NCI-H146 (cell line): ENCODE measurements at regions not wholly inside any gene's neighbourhood (a gene's known extent, or its start where the extent isn't known, plus 50 kb on each side); places are given as distances from the start of the nearest gene placed in this dataset.
"Not testable (repeated sequence)": the region's sequence is repeated elsewhere in the genome, so short reads cannot be mapped to it uniquely, and the experiment has no call there.

Experiments
- DNase-seq: peaks from one replicate; lab custom pipeline; 2025; lab: John Stamatoyannopoulos, UW

DNA sequence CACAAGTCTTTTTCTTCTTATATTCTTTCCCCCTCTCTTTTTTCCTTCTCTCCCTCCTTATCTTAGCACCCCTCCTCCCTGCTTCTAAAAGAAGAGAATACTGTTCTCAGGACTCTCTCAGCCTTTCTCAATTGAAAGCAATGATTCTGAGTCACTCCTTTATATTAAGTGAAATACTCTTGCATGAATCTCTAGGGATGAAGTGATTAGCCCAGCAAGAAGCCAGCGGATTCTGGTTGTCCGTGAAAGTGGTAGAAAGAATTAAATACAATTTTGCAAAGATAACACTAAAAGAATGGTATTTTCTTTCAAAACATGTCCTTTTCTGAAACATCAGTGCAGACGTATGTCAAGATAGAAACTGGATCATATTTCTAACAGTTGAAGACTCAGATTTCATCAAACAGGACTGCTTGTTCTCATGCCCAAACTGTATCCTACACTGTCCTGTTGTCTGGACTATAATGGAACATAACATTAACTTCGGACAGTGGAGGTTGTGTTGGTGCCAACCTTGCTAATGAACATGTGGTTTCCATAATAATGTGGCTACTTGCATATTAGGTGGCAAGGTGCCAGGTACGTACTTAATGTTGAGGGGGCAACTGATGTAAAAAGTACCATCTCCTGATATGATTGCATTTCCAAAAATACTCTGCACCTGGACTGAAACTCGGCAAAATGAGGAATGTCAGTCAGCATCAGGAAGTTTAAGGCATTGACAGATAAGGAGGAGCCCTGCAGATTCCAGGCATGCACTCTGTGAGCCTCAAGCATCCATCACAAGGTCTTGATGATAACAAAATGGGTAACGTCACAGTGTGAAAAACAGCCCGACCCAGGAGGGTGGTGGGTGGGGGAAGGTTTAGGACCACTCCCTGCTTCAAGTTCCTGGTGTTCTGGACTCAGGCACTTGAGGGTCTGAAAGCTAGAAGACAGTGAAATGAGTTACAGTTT lies 357.2 kb downstream of the DLEU7 start:
- no peak for DNase-seq

DNA sequence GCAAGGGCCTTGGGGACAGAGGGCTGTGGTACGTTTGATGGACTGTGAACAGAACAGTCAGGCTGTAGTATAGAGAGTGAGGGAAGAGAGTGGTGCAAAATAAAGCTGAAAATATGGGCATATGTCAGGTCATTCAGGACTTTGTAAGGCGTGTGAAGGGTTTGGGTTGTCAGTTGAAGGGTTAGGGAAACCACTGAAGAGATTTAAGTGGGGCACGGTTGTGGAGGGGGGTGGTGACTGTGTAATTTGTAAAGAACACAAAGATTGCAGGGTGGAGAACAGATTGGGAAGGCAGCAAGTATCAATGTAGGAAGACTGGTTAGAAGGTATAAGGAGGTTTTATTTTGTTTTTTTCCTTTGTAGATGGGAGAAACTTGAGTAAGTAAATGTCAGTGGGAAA lies 349.8 kb downstream of the DLEU7 start:
- no peak for DNase-seq

DNA sequence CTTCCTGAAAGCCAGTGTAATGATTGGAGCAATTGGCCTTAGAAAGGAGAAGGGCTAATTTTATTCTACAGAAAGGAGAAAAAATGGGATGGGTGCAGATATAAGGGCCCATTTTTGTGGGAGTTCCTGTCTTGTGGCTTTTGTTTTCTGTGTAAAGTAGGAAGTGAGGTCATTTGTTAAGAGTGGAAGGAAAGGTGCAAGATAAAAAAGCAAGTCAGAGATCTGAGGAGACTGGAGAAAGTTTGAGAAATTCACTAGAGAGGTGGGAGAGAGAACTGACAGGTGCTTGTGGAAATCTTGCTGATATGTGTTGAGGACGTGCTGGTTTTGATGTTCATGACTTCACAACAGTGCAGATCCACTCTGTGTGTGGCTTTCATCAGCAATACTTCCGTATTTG lies 349.4 kb downstream of the DLEU7 start:
- DNase-seq = no peak

DNA sequence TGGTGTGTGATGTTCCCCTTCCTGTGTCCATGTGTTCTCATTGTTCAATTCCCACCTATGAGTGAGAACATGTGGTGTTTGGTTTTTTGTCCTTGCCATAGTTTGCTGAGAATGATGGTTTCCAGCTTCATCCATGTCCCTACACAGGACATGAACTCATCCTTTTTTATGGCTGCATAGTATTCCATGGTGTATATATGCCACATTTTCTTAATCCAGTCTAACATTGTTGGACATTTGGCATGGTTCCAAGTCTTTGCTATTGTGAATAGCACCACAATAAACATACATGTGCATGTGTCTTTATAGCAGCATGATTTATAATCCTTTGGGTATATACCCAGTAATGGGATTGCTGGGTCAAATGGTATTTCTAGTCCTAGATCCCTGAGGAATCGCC lies 340.3 kb downstream of the DLEU7 start:
- not testable (repeated sequence) for DNase-seq

DNA sequence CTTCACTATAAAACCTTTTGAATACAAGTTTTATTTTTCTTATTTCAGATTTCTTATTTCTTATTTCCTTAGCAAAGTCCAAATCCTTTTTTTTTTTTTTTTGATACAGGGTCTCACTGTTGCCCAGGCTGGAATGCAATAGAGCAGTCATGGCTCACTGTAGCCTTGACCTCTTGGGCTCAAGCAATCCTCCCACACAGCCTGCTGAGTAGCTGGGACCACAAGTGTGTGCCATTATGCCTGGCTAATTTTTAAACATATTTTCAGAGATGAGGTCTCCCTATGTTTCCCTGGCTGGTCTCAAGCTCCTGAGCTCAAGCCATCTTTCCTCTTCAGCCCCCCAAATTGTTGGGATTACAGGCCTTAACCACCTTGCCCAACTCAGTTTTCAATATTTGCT lies 334.3 kb downstream of the DLEU7 start:
- no peak for DNase-seq

DNA sequence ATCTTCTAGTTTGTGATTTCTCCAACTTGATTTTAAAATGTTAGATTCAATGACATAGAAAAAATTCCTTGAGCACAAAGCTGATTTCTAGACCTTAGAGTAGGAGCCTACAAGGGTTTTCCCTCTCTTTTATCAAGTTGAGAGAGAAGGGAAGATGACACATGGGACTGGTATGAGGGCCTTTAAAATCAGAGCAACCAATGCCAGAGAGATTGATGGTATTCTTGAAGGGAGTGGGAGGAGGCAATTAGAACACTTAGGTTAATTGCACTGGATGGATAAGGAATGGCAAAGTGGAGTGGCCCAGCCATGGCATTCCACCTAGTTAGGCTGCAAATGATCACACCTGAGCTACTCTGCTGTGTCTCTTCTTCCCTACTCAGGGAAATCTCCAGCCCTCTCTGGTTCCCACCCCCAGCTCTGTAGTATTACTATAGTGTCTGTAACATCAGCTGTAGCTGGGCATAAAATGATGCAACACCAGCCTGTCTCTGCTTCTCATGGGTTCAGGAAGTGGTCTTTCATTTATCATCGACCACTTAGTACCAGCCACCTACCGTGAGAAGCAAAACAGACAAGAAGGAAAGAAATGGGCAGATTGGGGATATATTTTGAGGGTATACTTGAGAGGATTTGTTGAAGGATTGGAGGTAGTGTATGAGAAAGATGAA lies 333.6 kb downstream of the DLEU7 start:
- no peak for DNase-seq

DNA sequence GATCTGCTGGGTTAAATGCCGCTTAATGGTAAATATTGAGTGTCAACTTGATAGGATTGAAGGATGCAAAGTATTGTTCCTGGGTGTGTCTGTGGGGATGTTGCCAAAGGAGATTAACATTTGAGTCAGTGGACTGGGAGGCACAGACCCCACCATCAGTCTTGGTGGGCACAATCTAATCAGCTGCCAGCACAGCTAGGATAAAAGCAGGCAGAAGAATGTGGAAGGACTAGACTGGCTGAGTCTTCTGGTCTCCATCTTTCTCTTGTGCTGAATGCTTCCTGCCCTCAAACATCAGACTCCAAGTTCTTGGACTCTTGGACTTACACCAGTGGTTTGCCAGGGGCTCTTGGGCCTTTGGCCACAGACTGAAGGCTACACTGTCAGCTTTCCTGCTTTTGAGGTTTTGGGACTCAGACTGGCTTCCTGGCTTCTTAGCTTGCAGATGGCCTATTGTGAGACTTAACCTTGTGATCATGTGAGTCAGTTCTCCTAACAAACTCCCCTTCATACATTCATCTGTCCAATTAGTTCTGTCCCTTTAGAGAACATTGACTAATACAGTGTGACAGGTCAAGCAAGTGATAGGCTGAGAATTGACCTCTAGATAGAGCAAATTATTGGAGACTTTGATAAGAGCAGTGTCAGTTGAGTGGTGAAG lies 332.5 kb downstream of the DLEU7 start:
- not testable (repeated sequence) for DNase-seq

DNA sequence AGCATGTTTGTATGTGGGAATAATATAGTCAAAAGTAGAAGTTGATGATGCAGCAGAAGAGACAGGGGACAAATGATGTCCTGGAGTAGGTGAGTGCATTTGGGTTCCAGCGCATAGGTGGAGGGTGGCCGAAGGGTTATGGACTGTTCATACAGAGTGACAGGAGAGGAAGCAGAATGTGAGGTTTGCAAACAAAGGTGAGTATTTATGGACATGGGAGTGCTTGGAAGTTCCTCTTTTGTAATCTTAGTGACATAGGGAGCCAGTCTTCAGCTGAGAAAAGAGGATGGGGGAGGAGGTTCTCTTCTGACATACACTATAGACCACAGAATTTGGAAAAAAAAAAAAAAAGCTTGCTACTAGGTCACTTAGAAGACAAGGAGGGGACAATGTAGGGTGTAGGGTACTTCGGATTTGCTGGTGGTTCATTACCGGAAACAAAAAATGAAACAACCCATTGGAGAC lies 331.6 kb downstream of the DLEU7 start:
- DNase-seq = no peak

DNA sequence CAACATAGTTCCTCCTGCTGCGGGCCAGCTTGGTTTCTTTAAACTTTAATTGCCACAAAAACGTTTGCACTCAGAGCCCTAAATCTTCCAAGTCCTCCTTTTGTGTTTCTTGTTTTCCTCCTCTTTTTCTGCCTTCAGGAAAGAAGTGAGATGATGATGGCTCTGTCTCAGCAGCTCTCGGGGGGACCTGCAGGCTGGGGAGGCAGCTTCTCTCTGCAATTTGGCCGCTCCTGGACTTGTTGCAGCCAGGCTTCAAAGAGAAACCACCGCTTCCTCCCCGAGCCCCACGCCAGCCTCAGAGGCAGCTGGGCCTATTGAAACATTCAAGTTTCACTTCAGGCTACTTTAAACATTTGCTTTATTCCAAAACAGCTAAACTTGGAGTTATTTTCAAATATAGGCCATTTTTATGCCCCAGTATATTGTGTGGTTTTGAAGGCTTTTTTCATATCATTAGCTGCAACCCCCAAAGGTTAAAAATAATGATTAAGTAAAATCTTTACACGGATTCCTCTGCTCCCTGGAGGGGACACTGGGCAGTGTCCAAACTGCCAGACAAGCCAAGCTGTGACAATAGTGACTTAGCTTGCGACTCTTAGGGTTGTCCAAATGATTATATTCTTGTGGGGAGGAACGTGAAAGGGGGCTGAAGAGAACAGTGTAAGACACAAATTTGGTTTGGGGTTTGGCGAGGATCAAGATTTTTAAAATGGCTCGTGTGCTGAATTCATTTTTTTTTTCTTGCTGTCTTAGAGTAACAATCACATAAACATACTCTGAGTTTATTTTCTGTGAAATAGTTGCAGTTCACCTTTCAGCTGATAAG lies 330.8 kb downstream of the DLEU7 start:
- DNase-seq = no peak

DNA sequence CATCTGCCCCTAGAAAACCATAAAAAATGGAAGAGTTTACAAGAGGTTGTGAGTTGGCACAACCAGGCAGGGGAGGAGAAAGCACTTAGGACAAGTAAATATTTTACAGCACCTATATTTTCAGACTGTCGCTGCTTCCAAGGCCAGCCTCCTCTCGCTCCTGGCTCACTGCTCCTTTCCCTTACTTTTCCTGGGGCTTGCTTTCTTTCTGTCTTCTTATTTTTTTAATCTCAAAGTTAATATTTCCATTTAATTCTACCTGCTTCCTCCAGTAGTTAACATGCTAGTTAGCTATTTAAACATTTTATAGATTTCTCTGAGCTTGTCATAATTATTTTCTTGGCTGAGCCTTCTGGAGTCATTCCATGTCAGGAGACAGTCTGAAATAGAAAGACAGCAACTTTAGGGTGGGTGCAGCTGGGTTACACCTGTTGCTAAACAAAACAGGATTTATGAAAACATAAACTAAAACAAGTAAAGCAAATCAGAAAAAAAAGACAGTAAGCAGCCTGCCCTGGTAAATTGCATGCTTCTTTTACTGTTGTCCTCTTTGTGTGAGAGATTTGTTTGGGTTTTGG lies 330.1 kb downstream of the DLEU7 start:
- DNase-seq = no peak

DNA sequence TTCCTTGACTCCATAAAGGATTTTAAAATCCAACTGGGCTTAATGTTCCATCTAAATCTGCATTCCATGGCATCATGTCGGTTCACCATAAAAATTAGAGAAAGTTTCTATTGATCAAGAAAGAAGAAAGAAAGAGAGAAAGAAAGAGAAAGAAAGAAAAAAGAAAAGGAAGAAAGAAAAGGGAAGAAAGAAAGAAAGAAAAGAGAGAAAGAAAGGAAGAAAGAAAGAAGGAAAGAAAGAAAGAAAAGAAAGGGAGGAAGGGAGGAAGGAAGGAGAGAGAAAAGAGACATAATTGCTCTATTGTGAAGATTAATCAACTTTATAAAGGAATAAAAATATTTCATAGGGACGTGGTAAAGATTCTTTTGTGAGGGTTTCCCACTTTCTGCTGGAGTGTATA lies 329.2 kb downstream of the DLEU7 start:
- no peak for DNase-seq

DNA sequence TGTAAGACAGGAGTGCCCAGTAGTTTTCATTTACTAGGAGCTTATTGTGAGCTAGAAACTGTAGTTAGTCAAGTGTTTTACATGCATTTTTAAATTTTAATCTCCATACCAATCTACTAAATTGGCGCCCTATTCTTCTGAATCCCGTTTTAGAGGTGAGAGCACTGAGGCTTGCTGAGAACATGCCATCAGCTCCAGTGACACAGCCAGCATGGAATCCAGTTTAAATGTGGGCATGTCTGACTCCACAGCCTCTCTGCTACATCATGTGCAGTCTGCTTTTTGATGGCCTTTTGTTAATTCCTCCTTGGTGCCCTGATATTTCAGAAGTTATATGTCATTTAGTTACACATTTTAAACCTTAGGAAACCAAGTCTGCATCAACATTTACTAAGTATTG lies 325.4 kb downstream of the DLEU7 start:
- DNase-seq = no peak

DNA sequence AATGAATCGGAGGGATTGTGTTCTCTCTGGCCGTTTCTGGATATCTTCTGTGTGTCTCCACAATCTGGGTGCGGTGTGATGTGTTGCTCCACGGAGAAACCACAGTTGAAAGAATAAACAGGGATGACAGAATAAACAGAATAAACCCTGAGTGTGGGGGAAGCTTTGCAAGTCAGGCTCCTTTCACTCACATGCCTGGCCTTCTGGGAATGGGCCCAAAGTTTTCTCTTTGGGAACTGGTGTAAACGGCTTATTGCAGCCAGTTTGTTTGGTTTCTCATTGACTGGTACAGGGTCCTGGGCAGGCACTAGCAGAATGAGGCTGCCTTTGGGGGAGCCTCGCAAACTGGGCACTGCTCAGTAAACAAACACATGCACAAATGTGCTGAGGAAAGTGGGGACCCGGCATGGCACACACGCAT lies 324.7 kb downstream of the DLEU7 start:
- no peak for DNase-seq

DNA sequence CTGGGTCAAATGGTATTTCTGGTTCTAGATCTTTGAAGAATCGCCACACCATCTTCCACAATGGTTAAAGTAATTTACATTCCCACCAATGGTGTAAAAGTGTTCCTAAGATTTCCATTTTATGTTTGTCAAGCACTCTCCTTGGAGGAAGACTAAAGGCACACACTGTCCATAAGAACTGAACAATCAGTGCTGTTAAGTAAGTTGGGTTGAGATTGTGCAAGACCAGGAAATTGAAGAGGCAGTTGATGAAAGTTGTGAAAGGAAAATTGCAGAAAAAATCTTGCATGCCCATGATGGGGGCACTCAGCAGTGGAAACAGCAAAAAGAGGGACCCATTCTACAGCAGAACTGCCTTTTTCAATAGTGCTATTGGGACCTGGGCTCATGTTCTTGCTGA lies 323.6 kb downstream of the DLEU7 start:
- no peak for DNase-seq

DNA sequence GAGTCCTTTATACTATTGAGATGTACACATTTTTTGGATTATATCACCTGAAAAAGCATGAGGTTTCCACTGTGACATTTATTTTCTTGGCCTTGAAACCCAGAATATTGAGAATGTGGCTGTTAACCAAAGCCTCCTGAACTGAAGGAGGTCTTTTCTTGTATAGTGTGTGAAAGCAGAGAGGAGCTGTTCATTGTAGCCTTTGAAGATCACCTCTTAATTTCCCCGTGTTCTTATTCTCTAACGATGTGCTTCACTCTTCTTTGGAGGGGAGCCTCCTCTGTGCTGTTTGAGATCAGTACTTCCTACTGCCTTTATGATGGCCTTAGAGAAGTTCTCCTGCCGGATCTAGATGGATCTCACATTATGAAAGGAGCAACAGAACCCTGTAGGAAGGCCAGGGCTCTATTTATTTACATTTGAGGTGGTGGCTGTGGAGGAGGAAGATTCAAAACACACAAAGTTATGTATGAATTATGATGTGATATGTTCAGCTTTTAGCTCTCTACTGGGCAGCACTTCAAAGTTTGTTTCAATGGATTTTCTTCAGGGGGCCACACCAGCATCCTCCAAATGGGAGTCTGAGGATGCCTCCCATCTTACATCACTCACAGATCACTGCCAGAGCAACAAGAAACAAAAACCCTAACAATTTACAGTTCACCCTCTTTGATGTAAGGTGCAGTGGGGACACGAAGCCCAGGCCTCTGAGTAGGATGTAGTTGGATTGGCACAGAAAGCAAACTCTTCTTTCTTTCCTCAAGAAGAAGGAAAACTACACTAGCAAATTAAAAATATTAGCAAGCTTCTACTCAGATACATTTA lies 322.3 kb downstream of the DLEU7 start:
- no peak for DNase-seq

DNA sequence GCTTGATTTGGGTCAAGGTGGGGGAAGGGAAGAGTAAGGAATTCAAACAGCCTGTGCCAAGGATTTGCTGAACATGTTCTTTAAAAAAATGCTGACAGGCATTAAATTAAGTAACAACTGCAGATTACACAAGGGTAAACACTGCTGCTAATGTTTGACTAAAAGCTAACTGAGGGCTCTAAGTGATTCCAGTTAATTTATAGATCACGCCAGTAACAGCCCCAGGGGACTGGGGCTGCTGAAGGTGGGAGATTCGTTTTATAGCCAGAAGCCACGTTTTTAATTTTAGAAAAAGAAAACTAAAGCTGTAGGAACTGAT lies 321.7 kb downstream of the DLEU7 start:
- DNase-seq = no peak

DNA sequence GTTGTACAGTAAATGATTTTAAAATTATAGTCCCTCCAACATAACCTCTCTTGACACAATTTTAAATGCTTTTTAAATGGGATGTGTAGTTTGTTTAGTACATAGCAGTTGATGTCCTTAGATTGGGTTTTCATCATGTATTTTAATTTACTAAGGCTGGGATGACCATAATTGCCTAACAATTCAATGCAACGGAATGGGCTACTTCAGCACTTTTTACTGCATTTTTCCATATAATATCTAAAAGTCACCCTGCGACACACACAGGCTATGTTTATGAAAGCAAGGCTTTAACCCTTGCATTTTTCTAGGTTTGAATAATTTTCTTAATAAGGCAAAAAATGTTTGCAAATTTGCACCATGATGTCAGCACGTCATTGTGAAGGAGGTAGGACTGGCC lies 321.0 kb downstream of the DLEU7 start:
- DNase-seq = no peak

DNA sequence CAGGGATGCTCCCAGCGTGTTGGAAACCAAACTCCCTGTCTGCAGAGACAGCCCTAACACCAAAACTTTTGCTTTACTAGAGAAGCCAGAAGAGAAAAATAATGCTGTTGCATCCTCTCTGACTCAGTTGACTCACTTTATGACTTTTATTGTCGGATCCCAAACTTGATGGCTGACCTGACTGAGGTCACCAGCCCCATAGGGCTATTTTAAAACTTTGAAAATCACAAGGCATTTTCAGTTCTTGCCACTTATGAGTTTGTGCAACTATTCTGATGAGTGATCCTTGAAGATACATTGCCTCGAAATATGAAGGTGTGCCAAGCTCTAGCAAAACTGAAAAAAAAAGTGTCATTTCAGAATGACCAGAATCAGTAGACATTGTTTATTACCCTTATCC lies 320.2 kb downstream of the DLEU7 start:
- DNase-seq = no peak

DNA sequence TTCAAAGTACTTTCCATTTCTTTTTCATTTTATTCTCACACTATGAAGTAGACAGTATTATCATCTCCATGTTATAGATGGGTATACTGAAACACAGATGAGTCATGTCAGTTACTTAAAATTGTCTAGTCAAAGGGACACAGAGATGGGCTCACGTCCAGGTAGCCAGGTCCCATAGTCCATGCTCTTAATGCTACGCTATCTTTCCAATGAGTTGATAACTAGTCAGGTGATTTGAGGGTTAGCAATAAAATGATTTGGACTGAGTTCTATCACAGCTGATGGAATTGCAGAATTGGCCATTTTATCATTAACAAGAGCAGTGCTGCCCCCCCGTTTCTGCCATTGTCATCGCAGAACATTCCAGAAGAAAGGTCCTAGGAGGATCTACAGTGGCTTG lies 318.9 kb downstream of the DLEU7 start:
- DNase-seq = no peak

DNA sequence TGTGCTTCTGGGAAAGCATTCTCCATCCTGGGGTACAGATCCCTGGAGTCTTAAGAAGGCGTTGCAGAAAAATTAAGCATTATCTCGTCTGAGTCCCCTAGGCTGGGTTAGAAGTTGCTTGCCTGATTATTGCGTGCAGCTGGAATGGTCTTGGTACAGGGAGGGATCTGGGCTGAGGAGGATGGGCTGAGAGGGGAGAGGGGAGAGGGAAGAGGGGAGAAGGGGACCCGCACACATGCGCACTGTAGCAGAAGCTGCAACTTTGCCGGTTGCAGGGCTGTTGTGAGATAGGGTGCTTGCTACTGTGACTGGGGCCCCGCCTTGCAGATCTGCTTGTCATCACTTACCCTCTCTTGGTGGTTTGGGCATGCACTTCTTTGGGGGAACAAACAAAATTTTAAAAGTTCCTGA lies 316.8 kb downstream of the DLEU7 start:
- no peak for DNase-seq

DNA sequence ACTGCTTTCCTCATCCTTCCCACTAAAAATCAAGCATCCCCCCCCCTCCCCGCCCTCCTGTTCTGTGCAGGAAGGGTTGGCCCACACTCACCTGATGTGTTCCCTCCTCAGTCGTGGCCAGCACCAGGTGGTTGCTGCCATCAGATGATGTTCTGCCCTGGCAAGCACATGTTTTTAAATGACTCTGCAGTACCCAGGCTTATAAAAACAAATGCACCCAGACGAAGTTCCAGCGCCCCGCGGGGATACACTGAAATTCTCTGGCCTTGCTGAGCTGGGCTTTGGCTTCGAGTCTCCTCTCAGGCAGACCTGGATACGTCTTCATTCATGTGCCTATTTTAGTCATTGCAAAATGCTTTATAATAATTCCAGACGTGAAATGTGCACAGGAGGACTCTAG lies 316.3 kb downstream of the DLEU7 start:
- DNase-seq = no peak
